ENCODE measurements at regions not wholly inside any gene's neighbourhood (a gene's known extent, or its start where the extent isn't known, plus 50 kb on each side); places are given as distances from the start of the nearest gene placed in this dataset.

DNA sequence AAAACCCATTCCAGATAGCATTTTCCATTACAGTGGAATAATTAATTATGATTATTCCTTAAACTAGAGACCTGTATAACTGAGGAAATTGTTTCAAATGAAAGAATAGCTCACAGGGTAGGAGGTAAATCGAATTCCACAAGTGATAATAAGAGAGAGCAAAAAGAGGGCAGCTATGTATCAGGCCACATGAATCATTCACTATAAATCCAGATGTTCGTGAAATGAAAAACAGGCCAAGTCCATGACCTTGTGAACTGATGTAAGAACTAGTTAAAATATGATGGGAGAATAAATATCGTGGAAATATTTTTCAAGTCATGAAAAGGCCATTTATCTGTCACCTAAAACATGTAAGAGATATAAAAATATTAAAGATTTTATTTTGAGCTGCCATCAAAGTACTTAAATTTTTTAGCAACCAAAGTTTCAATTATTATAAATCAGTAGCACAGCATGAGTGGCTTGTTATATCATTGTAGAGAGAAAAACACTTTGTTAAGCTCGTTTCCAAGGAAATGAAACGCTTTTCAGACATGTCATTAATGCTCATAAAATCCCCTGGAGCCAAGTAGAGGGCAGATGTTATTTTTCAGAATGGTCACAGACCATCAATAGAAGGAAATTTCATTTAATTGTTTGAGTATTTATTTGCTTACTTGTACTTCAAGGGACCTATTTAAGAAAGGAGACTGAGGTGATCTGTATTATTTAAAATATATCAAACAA is 120.6 kb upstream of the CDKN3 start:
- Mint-ChIP-seq H3K9me3 (no peaks in the 10 kb centered on the region), H3K36me3 (ENCODE audit: low read depth) (no peaks in the 10 kb centered on the region), H3K4me1 (no peaks in the 10 kb centered on the region), H3K27ac (no peak overlapping the region), H3K4me3 (no peak overlapping the region), H3K27me3 (peaks cover 4% of the 10 kb centered on the region)
- DNase-seq: no peak
- intact Hi-C loops (cut with micrococcal nuclease): no loop called here
- POLR2A ChIA-PET: no interaction called here
- CTCF ChIA-PET: no interaction called here
- no peak for ATAC-seq (ENCODE audit: low read depth)
- TF ChIP-seq, protein P1, sequence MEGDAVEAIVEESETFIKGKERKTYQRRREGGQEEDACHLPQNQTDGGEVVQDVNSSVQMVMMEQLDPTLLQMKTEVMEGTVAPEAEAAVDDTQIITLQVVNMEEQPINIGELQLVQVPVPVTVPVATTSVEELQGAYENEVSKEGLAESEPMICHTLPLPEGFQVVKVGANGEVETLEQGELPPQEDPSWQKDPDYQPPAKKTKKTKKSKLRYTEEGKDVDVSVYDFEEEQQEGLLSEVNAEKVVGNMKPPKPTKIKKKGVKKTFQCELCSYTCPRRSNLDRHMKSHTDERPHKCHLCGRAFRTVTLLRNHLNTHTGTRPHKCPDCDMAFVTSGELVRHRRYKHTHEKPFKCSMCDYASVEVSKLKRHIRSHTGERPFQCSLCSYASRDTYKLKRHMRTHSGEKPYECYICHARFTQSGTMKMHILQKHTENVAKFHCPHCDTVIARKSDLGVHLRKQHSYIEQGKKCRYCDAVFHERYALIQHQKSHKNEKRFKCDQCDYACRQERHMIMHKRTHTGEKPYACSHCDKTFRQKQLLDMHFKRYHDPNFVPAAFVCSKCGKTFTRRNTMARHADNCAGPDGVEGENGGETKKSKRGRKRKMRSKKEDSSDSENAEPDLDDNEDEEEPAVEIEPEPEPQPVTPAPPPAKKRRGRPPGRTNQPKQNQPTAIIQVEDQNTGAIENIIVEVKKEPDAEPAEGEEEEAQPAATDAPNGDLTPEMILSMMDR (IDR thresholded peaks at IDR 0.05): no peak

DNA sequence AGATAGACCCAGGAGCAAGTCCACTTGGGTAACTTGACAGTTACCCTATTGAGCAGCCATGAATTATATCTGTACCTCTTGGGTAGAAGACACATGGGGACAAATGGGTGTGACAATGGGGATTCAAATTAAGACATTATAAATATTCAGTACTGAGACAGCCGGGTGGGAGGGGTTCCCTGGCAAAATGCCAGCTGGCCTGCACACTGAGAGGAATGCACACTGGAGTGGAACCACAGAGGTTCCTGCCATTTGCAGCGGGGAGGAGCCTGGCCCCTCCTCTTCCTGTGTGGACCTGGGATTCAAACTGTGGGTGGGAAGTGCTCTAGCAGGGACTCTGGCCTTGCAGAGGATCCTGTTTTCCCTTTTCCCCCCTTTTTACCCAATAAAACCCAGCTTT is 118.7 kb upstream of the CDKN3 start:
- Mint-ChIP-seq H3K27me3 (peaks cover 4% of the 10 kb centered on the region), H3K4me3 (no peak overlapping the region), H3K9me3 (no peaks in the 10 kb centered on the region), H3K36me3 (ENCODE audit: low read depth) (no peaks in the 10 kb centered on the region), H3K27ac (no peak overlapping the region), H3K4me1 (no peaks in the 10 kb centered on the region)
- TF ChIP-seq, protein P1 (IDR thresholded peaks at IDR 0.05): no peak
- ChIA-PET POLR2A (no interaction called here), CTCF (no interaction called here)
- no peak for DNase-seq
- no peak for ATAC-seq (ENCODE audit: low read depth)
- intact Hi-C loops (cut with micrococcal nuclease): no loop called here

DNA sequence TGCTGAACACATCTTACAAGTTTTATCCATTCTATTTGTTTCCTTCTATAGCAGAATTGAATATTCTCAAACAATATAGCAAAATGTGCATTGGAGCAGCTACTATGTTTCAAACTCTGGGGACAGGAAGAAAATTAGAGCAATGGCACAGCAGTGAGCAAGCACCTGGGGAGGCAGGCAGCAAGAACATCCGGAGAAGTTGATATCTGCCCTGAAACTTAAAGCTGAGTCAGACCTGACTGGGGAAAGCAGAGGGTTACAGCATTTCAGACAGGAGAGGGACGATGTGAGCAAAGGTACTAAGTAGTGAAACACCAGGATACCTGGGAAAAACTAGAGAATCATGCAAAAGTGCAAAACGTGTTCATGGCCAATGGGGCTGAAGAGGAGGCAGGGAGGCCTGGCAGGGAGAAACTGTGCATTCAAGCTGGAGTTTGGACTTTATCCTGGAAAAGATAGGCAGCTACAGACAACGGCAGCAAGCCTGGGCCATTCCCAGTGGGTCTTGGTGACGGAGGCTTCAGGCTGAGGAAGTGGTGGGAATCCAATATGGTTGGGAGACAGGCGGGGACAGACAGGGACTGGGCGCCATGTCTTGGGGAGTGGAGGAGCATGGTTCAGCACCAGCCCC is 118.0 kb upstream of the CDKN3 start:
- no peaks in the 10 kb centered on the region for H3K36me3 Mint-ChIP-seq (ENCODE audit: low read depth)
- no peak overlapping the region for H3K27ac Mint-ChIP-seq
- DNase-seq: no peak
- H3K4me1 Mint-ChIP-seq: no peaks in the 10 kb centered on the region
- CTCF ChIA-PET: no interaction called here
- intact Hi-C loops (cut with micrococcal nuclease): no loop called here
- peaks cover 4% of the 10 kb centered on the region for H3K27me3 Mint-ChIP-seq
- no peak for ATAC-seq (ENCODE audit: low read depth)
- POLR2A ChIA-PET: no interaction called here
- no peak overlapping the region for H3K4me3 Mint-ChIP-seq
- TF ChIP-seq, protein P1 (IDR thresholded peaks at IDR 0.05): no peak
- H3K9me3 Mint-ChIP-seq: no peaks in the 10 kb centered on the region

DNA sequence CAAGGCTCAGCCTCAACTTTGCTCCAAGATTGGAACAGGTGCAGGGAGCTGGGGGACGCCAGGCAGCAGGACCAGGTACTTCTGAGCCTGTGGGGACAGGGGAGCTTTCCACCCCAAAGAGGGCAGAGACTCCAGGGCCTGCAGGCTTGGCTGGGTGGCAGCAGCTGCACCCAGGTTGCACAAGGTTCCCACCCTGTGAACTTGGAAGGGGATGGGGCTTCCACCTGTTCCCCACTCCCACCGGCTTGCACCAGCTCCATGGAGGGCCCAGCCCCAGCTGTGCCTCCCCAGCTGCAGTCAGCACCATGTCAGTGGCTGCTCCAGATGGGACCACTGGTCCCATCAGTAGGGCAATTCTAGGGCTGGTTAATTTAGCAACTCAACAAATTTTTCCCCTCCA is 114.0 kb upstream of the CDKN3 start:
- ATAC-seq (ENCODE audit: low read depth) (no peak), DNase-seq (no peak)
- TF ChIP-seq, protein P1 (IDR thresholded peaks at IDR 0.05): no peak
- no peaks in the 10 kb centered on the region for H3K4me1 Mint-ChIP-seq
- intact Hi-C loops (cut with micrococcal nuclease): no loop called here
- no peaks in the 10 kb centered on the region for H3K36me3 Mint-ChIP-seq (ENCODE audit: low read depth)
- peaks cover 11% of the 10 kb centered on the region for H3K27me3 Mint-ChIP-seq
- CTCF ChIA-PET: no interaction called here
- POLR2A ChIA-PET: no interaction called here
- H3K4me3 Mint-ChIP-seq: no peak overlapping the region
- H3K27ac Mint-ChIP-seq: no peak overlapping the region
- H3K9me3 Mint-ChIP-seq: no peaks in the 10 kb centered on the region

DNA sequence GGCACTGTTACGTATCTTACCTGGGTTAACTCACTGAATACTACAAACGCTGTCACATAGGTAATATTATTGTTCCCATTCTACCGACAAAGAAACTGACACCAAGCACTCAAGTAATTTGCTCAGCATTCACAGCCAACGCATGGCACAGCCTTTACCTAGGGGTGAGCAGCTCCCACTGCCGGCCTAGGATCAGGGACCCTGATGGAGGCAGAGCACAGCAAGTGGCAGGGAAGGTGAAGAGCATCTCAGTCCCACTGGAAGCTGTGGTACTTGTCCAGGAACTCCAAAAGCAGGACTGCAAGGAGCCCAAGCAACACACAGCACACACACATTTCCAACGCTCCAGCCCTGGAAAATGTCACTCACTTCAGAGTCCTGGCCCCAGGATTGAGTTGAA is 111.8 kb upstream of the CDKN3 start:
- H3K36me3 Mint-ChIP-seq (ENCODE audit: low read depth): no peaks in the 10 kb centered on the region
- DNase-seq (no peak), ATAC-seq (ENCODE audit: low read depth) (no peak)
- H3K4me3 Mint-ChIP-seq: no peak overlapping the region
- H3K9me3 Mint-ChIP-seq: no peaks in the 10 kb centered on the region
- peaks cover 11% of the 10 kb centered on the region for H3K27me3 Mint-ChIP-seq
- no peaks in the 10 kb centered on the region for H3K4me1 Mint-ChIP-seq
- intact Hi-C loops (cut with micrococcal nuclease): no loop called here
- ChIA-PET POLR2A (no interaction called here), CTCF (no interaction called here)
- no peak overlapping the region for H3K27ac Mint-ChIP-seq
- TF ChIP-seq, protein P1 (IDR thresholded peaks at IDR 0.05): no peak
